ENCODE measurements at regions not wholly inside any gene's neighbourhood (a gene's known extent, or its start where the extent isn't known, plus 50 kb on each side); places are given as distances from the start of the nearest gene placed in this dataset.

- DNase-seq = no peak
These were observed 304.9 kb downstream of the DHX15 start for GRCh38 chr4:24279469-24279868.

- DNase-seq = no peak
These were observed 305.7 kb downstream of the DHX15 start for GRCh38 chr4:24278693-24279092.

GRCh38 chr4:24274381-24274941 lies 309.9 kb downstream of the DHX15 start:
- DNase-seq = no peak

- DNase-seq = no peak
These were observed 311.2 kb downstream of the DHX15 start for GRCh38 chr4:24273136-24273535.

GRCh38 chr4:24266951-24267722 lies 317.2 kb downstream of the DHX15 start:
- DNase-seq = no peak

- no peak for DNase-seq
These were observed 318.4 kb downstream of the DHX15 start for GRCh38 chr4:24265989-24266388.

- no peak for DNase-seq
These were observed 321.7 kb downstream of the DHX15 start for GRCh38 chr4:24262616-24263015.

GRCh38 chr4:24262084-24262483 lies 322.3 kb downstream of the DHX15 start:
- no peak for DNase-seq

GRCh38 chr4:24260923-24261564 lies 323.3 kb downstream of the DHX15 start:
- no peak for DNase-seq

- DNase-seq = no peak
These were observed 324.1 kb downstream of the DHX15 start for GRCh38 chr4:24260133-24260715.

GRCh38 chr4:24256547-24256946 lies 327.8 kb downstream of the DHX15 start:
- DNase-seq = no peak

GRCh38 chr4:24256066-24256465 lies 328.3 kb downstream of the DHX15 start:
- no peak for DNase-seq

GRCh38 chr4:24252121-24252520 lies 332.2 kb downstream of the DHX15 start:
- no peak for DNase-seq

GRCh38 chr4:24251589-24251988 lies 332.8 kb downstream of the DHX15 start:
- DNase-seq = no peak

GRCh38 chr4:24249972-24250371 lies 334.4 kb downstream of the DHX15 start:
- DNase-seq = no peak

- no peak for DNase-seq
These were observed 335.4 kb downstream of the DHX15 start for GRCh38 chr4:24248674-24249630.

- DNase-seq = no peak
These were observed 338.9 kb downstream of the DHX15 start for GRCh38 chr4:24245491-24245820.

- no peak for DNase-seq
These were observed 339.5 kb downstream of the DHX15 start for GRCh38 chr4:24244663-24245490.

- no peak for DNase-seq
These were observed 340.7 kb downstream of the DHX15 start for GRCh38 chr4:24243641-24244040.

GRCh38 chr4:24241511-24241910 lies 342.8 kb downstream of the DHX15 start:
- DNase-seq = no peak

- no peak for DNase-seq
These were observed 343.7 kb downstream of the DHX15 start for GRCh38 chr4:24240655-24241054.

GRCh38 chr4:24237709-24238108 lies 346.6 kb downstream of the DHX15 start:
- no peak for DNase-seq

Measured in NCI-H1694 (cell line).